SK-N-SH treated with all-trans-retinoic acid at 6 μM for 48 hours (cell line): ENCODE measurements at regions not wholly inside any gene's neighbourhood (a gene's known extent, or its start where the extent isn't known, plus 50 kb on each side); places are given as distances from the start of the nearest gene placed in this dataset.

ENCODE experiments used
- ARNTL ChIP-seq: fragments of 450-650 bp; formaldehyde crosslinking; IDR thresholded peaks from 2 replicates; pipeline ENCODE4 v1.5.0; 2020; ENCODE audit warnings: low read depth, mild to moderate bottlenecking, moderate library complexity, borderline replicate concordance
- BACH2 ChIP-seq: fragments of 250-450 bp; sonication (Bioruptor Pico); IDR thresholded peaks from 2 replicates; pipeline ENCODE4 v1.9.0; 2021; ENCODE audit warnings: mild to moderate bottlenecking, borderline replicate concordance
- GLIS3 ChIP-seq: fragments of 250-450 bp; sonication (Bioruptor Pico); IDR thresholded peaks from 2 replicates; pipeline ENCODE4 v1.5.0; 2020; ENCODE audit warnings: mild to moderate bottlenecking, moderate library complexity
- ISL1 ChIP-seq: fragments of 250-450 bp; sonication (Bioruptor Pico); IDR thresholded peaks from 2 replicates; pipeline ENCODE4 v2.1.2; 2022; ENCODE audit warnings: mild to moderate bottlenecking, moderate library complexity
- PPARA ChIP-seq: fragments of 250-450 bp; sonication (Bioruptor Pico); IDR thresholded peaks from 2 replicates; pipeline ENCODE4 v1.5.0; 2020; ENCODE audit warnings: mild to moderate bottlenecking, borderline replicate concordance
- RARB ChIP-seq: fragments of 250-450 bp; sonication (Bioruptor Pico); IDR thresholded peaks from 2 replicates; pipeline ENCODE4 v1.8.0; 2021; ENCODE audit warnings: mild to moderate bottlenecking, moderate library complexity
- SNAI2 ChIP-seq: fragments of 250-450 bp; sonication (Bioruptor Pico); IDR thresholded peaks from 2 replicates; pipeline ENCODE4 v1.5.0; 2020; ENCODE audit warnings: mild to moderate bottlenecking, moderate library complexity
- ZFP30 ChIP-seq: fragments of 450-650 bp; formaldehyde crosslinking; IDR thresholded peaks from 2 replicates; pipeline ENCODE4 v1.5.0; 2022; ENCODE audit warnings: mild to moderate bottlenecking, moderate library complexity
- ZNF8 ChIP-seq: fragments of 450-650 bp; formaldehyde crosslinking; IDR thresholded peaks from 2 replicates; pipeline ENCODE4 v1.5.0; 2020; ENCODE audit warnings: mild to moderate bottlenecking, moderate library complexity
- TF ChIP-seq, protein P1 (sequence below): fragments of 250-450 bp; sonication (Bioruptor Pico); IDR thresholded peaks from 2 replicates; pipeline ENCODE4 v1.8.0; 2020; ENCODE audit warnings: mild to moderate bottlenecking, moderate library complexity, borderline replicate concordance
- TF ChIP-seq, protein P2 (sequence below): fragments of 250-450 bp; sonication (Bioruptor Pico); IDR thresholded peaks from 2 replicates; pipeline ENCODE4 v1.5.1; 2021; ENCODE audit warnings: mild to moderate bottlenecking, moderate library complexity
- TF ChIP-seq, protein P3 (sequence below): fragments of 250-450 bp; sonication (Bioruptor Pico); IDR thresholded peaks from 2 replicates; pipeline ENCODE4 v1.5.0; 2020; ENCODE audit warnings: mild to moderate bottlenecking, moderate library complexity

DNA sequence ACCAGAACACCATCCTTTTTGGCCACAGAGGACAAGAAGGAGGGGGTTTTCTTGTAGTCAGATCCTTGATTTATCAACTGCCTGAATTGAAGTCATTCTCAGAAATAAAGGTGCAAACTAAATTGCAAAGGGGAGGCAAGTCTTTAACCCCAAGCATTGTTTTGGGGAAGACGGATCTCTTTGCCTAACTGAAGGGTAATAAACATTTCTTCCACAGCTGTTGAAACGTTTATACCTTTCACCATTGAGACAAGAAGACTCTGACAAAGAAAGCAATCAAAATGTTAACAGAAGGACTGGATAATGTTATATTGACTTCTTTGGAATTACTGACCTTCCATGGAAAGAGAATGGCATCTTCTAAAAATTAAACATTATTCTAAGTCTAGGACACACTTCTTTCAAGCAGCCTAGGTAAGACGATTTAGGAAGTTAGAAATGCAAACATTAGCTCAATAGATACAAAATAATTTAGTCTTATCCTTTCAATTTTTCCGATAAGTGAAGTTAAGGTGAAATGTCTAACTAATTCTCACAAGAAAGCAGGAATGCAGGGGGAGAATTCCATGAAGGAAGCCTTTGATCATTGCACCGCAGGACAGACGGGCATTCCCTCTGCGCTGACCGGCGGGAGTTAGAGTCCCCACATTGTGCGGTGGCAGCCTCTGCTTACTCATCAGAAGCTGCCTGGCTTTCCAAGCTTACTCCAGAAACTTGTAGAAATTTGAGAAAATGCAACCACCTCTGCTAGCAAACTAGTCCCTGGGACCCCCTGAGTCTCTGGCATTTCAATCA lies 69.4 kb upstream of the COPS8 start:
- TF ChIP-seq, protein P1, sequence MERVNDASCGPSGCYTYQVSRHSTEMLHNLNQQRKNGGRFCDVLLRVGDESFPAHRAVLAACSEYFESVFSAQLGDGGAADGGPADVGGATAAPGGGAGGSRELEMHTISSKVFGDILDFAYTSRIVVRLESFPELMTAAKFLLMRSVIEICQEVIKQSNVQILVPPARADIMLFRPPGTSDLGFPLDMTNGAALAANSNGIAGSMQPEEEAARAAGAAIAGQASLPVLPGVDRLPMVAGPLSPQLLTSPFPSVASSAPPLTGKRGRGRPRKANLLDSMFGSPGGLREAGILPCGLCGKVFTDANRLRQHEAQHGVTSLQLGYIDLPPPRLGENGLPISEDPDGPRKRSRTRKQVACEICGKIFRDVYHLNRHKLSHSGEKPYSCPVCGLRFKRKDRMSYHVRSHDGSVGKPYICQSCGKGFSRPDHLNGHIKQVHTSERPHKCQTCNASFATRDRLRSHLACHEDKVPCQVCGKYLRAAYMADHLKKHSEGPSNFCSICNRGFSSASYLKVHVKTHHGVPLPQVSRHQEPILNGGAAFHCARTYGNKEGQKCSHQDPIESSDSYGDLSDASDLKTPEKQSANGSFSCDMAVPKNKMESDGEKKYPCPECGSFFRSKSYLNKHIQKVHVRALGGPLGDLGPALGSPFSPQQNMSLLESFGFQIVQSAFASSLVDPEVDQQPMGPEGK (CRISPR knock-in tag), result no peak
- no peak for TF ChIP-seq RARB (CRISPR knock-in tag)
- TF ChIP-seq PPARA (CRISPR knock-in tag), result no peak
- TF ChIP-seq, protein P2, sequence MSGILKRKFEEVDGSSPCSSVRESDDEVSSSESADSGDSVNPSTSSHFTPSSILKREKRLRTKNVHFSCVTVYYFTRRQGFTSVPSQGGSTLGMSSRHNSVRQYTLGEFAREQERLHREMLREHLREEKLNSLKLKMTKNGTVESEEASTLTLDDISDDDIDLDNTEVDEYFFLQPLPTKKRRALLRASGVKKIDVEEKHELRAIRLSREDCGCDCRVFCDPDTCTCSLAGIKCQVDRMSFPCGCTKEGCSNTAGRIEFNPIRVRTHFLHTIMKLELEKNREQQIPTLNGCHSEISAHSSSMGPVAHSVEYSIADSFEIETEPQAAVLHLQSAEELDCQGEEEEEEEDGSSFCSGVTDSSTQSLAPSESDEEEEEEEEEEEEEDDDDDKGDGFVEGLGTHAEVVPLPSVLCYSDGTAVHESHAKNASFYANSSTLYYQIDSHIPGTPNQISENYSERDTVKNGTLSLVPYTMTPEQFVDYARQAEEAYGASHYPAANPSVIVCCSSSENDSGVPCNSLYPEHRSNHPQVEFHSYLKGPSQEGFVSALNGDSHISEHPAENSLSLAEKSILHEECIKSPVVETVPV (CRISPR knock-in tag), result no peak
- no peak for TF ChIP-seq ARNTL (CRISPR knock-in tag)
- TF ChIP-seq BACH2 (CRISPR knock-in tag), result no peak
- no peak for TF ChIP-seq ZNF8 (CRISPR knock-in tag)
- no peak for TF ChIP-seq ZFP30 (CRISPR knock-in tag)
- TF ChIP-seq, protein P3, sequence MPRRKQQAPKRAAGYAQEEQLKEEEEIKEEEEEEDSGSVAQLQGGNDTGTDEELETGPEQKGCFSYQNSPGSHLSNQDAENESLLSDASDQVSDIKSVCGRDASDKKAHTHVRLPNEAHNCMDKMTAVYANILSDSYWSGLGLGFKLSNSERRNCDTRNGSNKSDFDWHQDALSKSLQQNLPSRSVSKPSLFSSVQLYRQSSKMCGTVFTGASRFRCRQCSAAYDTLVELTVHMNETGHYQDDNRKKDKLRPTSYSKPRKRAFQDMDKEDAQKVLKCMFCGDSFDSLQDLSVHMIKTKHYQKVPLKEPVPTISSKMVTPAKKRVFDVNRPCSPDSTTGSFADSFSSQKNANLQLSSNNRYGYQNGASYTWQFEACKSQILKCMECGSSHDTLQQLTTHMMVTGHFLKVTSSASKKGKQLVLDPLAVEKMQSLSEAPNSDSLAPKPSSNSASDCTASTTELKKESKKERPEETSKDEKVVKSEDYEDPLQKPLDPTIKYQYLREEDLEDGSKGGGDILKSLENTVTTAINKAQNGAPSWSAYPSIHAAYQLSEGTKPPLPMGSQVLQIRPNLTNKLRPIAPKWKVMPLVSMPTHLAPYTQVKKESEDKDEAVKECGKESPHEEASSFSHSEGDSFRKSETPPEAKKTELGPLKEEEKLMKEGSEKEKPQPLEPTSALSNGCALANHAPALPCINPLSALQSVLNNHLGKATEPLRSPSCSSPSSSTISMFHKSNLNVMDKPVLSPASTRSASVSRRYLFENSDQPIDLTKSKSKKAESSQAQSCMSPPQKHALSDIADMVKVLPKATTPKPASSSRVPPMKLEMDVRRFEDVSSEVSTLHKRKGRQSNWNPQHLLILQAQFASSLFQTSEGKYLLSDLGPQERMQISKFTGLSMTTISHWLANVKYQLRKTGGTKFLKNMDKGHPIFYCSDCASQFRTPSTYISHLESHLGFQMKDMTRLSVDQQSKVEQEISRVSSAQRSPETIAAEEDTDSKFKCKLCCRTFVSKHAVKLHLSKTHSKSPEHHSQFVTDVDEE (CRISPR knock-in tag), result no peak
- TF ChIP-seq GLIS3, result no peak
- no peak for TF ChIP-seq SNAI2 (CRISPR knock-in tag)
- TF ChIP-seq ISL1 (CRISPR knock-in tag), result no peak
